ENCODE measurements at regions not wholly inside any gene's neighbourhood (a gene's known extent, or its start where the extent isn't known, plus 50 kb on each side); places are given as distances from the start of the nearest gene placed in this dataset.

- no peak for TF ChIP-seq CTCF (IDR thresholded peaks at IDR 0.05; ENCODE audit: insufficient read depth, low read depth, low read length)
- DNase-seq (ENCODE audit: low read depth) = no peak
- H3K4me3 ChIP-seq (ENCODE audit: low read depth, low read length) = no peak overlapping the region
Measured at GRCh38 chr3:177739461-177739860, 542.2 kb upstream of the TBL1XR1 start.

DNA sequence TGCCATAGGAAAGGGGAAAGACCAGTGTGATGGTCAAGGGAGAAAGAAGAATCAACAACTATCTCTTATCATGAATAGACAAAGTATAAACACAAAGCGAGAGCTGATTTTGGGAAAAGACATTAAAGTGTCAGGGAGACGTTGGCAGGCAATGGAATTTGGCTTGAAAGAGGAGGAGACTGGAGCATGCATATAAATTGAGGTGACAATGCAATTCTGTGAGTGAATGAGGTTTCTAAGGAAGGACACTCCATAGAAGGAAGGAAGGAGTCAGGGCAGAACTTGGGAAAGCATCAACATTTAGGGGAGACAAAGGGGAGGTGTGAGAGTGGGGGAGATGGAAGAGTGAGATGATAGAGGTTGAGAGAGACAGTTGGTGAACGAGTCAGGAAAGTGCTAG, 543.0 kb upstream of the TBL1XR1 start:
- no peak overlapping the region for H3K4me3 ChIP-seq (ENCODE audit: low read depth, low read length)
- no peak for TF ChIP-seq CTCF (IDR thresholded peaks at IDR 0.05; ENCODE audit: insufficient read depth, low read depth, low read length)
- DNase-seq (ENCODE audit: low read depth) = no peak

- no peak for TF ChIP-seq CTCF (IDR thresholded peaks at IDR 0.05; ENCODE audit: insufficient read depth, low read depth, low read length)
- no peak overlapping the region for H3K4me3 ChIP-seq (ENCODE audit: low read depth, low read length)
- no peak for DNase-seq (ENCODE audit: low read depth)
Measured at GRCh38 chr3:177742273-177742672, 545.0 kb upstream of the TBL1XR1 start.

DNA sequence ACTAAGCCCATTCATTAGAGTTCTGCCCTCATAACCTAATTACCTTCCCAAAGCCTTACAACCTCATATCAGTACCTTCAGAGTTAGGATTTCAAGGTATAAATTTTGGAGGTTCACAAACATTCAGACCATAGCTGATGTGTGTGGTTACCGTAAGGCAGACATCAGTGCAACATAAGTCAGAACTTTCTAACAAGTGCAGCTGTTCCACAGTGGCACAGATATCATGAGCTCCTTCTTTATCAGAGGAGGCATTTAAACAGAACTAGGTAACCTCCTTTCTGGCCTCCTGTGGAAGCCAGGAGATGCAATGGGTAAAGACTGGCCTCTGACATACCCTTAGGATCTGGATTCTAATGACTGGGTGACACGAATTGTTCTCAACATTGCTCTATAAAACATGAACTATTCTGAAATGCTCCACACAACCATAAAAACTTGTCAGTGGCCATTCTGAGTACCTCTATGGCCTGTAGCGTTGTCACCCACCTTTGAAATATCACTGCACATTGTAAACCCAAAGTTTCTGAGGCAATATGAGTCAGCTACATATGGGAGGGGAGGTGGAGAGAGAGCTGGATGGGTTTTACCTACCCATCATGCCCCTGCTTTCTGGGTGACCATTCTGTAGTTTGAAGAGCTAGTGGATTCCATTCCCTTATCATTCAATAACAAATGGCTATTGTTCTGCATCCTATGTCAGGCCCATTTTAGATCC, 546.0 kb upstream of the TBL1XR1 start:
- no peak for DNase-seq (ENCODE audit: low read depth)
- no peak for TF ChIP-seq CTCF (IDR thresholded peaks at IDR 0.05; ENCODE audit: insufficient read depth, low read depth, low read length)
- H3K4me3 ChIP-seq (ENCODE audit: low read depth, low read length) = no peak overlapping the region

GRCh38 chr3:177744873-177745606, 547.8 kb upstream of the TBL1XR1 start:
- no peak overlapping the region for H3K4me3 ChIP-seq (ENCODE audit: low read depth, low read length)
- no peak for TF ChIP-seq CTCF (IDR thresholded peaks at IDR 0.05; ENCODE audit: insufficient read depth, low read depth, low read length)
- DNase-seq (ENCODE audit: low read depth) = peak; percentile 68

- TF ChIP-seq CTCF (IDR thresholded peaks at IDR 0.05; ENCODE audit: insufficient read depth, low read depth, low read length) = no peak
- no peak overlapping the region for H3K4me3 ChIP-seq (ENCODE audit: low read depth, low read length)
- no peak for DNase-seq (ENCODE audit: low read depth)
Measured at GRCh38 chr3:177745607-177746005, 548.3 kb upstream of the TBL1XR1 start.
